GM12874 (cell line): ENCODE measurements at regions not wholly inside any gene's neighbourhood (a gene's known extent, or its start where the extent isn't known, plus 50 kb on each side); places are given as distances from the start of the nearest gene placed in this dataset.

Experiments
- TF ChIP-seq, protein P1 (sequence below): IDR thresholded peaks from 2 replicates; pipeline ENCODE4 v1.5.1; 2011; ENCODE audit warnings: low read depth, mild to moderate bottlenecking, control low read depth, low read length, moderate library complexity; ENCODE audit not compliant: insufficient read depth

DNA sequence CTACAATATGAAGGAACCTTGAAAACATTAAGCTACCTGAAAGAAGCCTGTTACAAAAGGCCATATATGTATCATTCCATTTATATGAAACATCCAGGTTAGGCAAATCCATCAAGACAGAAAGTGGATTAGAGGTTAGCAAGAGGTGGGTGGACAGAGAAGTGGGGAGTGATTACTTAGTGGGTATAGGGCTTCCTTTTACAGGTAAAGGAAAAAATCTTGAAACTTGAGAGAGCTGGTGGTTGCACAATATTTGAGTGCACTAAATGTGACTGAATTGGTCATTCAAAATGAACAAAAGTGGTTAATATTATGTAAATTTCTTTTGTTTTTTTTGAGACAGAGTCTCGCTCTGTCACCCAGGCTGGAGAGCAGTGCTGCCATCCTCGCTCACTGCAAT lies 119.4 kb upstream of the KIF5B start:
- TF ChIP-seq, protein P1, sequence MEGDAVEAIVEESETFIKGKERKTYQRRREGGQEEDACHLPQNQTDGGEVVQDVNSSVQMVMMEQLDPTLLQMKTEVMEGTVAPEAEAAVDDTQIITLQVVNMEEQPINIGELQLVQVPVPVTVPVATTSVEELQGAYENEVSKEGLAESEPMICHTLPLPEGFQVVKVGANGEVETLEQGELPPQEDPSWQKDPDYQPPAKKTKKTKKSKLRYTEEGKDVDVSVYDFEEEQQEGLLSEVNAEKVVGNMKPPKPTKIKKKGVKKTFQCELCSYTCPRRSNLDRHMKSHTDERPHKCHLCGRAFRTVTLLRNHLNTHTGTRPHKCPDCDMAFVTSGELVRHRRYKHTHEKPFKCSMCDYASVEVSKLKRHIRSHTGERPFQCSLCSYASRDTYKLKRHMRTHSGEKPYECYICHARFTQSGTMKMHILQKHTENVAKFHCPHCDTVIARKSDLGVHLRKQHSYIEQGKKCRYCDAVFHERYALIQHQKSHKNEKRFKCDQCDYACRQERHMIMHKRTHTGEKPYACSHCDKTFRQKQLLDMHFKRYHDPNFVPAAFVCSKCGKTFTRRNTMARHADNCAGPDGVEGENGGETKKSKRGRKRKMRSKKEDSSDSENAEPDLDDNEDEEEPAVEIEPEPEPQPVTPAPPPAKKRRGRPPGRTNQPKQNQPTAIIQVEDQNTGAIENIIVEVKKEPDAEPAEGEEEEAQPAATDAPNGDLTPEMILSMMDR = no peak

GRCh38 chr10:32174349-32174893 lies 118.2 kb upstream of the KIF5B start:
- TF ChIP-seq, protein P1 = no peak

DNA sequence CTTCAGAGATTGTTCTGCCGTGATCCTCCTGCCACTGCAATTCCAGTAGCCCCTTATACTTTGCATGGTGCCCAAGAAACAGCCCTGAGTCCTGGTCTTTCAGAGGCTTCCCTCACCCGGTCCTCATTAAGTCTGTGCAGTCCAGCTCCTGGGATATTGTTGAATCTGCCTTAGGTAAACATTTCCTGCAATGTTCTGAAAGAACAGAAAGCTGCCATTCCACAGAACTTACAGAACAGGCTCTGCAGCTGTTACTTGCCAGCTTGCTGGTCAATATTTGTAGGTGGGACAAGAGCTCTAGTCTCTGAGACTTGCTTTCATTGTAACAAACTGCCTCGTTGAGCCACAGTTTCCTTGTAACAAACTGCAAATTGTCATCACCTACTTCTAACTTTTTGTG lies 115.0 kb upstream of the KIF5B start:
- TF ChIP-seq, protein P1 = no peak

- TF ChIP-seq, protein P1 = no peak
Measured at GRCh38 chr10:32169556-32169955, 113.3 kb upstream of the KIF5B start.

GRCh38 chr10:32167450-32167849 lies 111.2 kb upstream of the KIF5B start:
- TF ChIP-seq, protein P1 = no peak

- TF ChIP-seq, protein P1 = no peak
Measured at GRCh38 chr10:32166365-32166764, 110.1 kb upstream of the KIF5B start.

- TF ChIP-seq, protein P1 = no peak
Measured at GRCh38 chr10:32163762-32164148, 107.5 kb upstream of the KIF5B start.

DNA sequence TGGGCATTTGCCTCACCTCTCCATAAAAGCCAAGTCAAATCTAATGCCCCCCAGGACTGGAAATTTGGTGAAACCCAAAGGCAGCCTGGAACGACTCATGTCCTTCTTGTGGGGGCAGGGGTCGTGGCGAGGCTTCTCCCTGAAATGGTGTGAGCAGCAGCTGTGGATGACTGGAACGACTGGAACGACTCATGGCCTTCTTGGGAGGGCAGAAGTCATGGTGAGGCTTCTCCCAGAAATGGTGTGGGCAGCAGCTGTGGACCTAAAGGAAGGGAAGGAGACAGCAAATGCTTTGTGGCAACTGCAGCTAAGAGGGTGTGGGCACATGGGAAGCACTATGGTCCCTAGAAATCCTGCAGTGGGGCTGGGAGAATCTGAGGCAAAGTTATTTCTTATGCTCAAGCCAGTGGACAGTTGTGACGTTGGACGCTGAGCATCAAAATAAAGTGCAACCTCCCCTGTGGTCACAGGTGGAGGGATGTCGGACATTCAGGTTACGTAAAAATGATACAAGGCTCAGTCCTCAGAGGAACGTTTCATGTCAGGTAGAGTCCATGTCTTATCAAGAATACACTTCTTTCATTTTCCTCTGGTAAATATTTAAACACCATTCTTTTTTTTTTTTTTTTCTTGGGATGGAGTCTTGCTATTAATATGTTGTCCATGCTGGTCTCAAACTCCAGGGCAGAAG lies 107.0 kb upstream of the KIF5B start:
- TF ChIP-seq, protein P1 = no peak
